NCI-H2107 treated with DMSO at 0.1 percent for 48 hours (cell line): ENCODE measurements at regions not wholly inside any gene's neighbourhood (a gene's known extent, or its start where the extent isn't known, plus 50 kb on each side); places are given as distances from the start of the nearest gene placed in this dataset.
"Not testable (repeated sequence)": the region's sequence is repeated elsewhere in the genome, so short reads cannot be mapped to it uniquely, and the experiment has no call there.

ENCODE experiments used
- DNase-seq: peaks from one replicate; lab custom pipeline; 2025; ENCODE audit not compliant: unreplicated experiment; lab: John Stamatoyannopoulos, UW

DNA sequence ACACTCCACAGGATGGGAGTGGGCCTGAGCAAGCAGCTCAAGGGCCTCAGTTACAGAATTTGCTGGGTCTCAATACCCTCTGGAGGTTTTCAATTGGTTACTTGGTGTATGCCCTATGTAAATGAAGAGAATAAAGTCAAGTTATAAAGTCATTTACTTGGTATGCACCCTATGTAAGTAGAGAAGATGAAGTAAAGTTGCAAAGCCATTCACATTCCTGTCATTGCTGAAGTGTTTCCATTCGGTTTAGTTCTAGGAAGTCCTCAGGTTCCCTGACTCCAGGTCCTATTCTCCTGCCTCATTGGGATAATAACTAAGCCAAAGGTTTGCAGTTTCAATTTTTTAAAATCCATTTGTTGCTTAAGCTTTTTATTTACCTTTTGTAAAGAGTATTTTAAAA lies 272.6 kb upstream of the NPSR1 start:
- no peak for DNase-seq

DNA sequence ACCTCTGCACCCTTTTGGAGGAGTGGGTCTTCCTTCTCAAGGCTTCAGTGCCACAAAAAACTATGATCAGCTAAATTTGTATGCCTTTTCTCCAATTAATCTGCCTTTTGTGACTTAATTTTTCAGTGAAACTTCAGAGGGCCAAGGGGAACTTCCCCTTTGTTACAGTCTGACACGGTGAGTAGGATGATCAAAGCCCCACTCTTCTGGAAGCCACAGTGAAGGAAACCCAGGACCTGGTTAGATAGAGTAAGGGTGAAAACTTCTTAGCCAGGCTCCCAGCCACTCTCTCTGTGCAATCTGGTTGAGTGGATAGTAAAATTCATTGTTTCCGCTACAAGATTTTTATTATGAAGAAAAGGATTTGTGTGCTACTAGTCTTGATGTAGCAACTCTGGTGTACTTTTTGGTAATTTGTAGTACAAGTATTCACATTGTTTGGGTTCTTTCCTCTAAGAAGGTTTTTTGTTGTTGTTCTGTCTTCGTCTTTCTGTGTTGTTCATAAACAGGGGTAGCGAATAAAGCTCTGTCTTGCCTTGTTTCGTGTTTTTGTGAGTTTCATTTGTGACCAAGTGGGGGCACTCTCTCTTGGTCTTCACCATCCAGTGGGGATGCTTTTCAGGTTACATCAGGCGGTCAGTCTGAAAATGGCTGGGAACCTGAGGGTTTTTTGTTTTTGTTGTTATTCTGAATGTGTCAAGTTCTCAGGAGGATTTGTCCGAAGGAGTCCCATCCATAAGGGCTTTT lies 268.5 kb upstream of the NPSR1 start:
- no peak for DNase-seq

DNA sequence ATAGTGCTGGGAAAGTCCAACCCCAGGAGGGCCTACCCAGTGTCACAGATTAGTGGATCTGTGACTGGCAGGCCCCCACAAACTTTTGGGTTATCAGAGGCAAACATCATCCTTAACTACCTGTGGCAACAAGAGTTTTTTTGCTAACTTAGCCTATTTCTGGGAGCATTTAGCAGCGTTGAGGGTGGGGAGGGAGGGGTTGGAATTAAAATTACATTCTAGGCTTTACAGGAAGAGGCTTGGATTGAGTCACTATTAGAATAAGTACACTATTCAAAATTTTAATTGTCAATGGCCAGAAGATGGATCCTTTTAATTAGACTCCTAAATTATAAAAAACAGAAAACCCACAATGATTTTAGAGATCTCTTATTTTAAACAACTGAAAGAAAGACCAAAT lies 267.9 kb upstream of the NPSR1 start:
- DNase-seq, result no peak

DNA sequence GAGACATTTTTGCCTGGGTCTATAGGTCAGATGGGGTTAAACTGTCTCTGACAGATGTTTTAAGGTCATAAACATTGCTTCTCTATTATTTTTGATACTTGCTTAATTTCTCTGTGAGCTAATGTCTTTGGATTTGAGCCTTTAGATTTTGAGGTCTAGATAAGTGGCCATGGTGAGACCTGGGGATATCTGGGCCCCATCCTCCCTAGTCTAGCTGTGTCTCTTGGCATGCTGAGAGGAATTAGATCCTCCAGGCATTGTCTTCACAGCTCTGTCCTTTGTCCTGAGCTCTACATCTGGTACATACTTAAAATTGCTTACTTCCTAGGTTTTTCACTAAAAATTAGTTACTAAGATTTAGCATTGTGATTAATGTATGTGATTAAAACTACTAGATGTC lies 265.0 kb upstream of the NPSR1 start:
- no peak for DNase-seq

DNA sequence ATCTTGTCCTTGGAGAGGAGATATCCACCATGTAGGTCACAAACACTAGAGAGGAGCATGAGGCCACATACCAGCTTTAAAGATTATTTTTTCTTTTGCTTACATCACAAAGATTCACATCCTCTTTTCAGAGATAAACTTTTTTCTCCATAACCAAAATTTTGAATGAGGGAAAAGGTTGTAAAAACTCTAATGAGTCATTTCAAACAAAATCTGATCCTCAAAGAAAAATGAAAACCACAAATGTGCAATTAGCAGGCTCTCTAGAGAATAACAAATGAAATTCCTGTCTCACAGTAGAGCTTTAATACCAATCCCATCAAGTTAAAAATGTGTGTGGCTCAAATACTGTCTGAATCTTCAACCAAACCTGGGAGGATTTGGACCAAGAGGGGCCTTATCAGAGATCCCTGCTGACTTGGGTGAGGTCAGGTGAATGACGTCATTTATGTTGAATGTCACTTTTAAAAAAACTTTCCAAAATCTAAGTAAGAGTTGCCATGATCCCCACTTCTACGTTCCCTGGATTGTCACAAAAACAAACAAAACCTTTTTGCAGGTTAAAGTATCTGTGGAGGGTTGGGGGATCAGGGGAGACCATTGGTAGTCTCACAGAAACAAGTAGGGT lies 261.5 kb upstream of the NPSR1 start:
- DNase-seq, result no peak

DNA sequence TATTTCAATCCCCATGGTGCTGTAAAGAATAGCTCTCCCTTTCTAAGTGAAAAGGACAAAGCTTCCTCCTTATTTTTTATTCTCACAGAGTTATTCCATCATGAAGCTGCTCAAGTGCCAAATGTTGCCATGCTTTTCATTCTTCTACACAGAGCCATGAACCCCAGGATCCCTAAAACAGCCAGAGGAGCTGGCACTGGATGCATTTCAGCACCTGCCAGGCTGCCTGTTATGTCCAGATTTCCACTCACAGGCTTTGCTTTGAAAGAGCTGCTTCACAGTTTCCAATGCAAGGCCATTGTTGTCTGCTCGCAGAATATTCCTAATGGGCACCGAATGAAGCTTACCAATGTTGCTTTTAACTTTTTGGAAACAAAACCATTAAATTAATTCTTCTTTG lies 256.2 kb upstream of the NPSR1 start:
- no peak for DNase-seq

DNA sequence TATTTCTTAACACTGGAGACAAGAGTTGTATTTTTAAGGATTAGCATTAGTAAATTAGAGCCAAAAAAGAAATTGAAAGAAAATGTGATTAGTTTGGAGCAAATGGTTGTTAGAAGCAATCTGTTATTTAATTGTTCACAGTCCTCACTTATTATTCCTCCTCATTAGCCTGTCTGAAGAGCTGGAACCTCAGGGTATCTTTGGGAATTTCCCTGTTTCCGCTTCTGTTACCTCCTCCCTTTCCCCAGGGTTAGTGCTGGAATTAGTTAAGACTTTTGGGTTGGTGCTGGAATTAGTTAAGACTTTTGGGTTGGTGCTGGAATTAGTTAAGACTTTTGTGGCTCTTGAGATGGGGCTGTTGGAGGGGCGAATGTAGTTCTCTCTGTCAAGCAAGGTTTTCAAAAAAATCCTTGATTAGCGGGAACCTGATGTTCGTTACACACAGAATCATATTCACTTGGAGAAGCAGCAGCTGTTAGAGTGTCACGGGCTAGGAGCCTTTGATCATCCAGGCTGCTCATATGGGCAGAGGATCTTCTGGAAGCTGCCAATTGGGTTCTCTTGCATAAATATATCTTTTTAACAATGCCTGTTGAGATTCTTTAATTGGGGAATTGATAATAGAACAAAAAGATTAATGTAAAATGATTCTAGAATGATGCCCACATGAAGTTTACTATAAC lies 251.0 kb upstream of the NPSR1 start:
- DNase-seq, result no peak

DNA sequence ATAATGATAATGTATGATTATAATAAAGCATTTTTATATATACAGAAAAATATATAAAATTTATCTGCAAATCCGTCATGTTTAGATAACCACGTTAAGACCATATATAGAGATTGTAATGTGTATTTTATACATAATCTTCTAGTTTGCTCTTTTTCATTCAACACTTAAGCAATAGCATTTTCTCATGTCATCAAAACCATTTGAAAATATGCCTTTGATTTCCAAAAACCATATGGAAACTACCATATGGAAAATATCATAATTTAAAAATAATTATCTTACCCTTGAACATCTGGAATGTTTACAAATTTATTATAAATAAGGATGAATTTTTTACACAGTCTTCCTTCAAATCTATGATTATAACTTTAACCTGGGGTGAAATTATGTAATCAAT lies 250.4 kb upstream of the NPSR1 start:
- DNase-seq, result no peak

DNA sequence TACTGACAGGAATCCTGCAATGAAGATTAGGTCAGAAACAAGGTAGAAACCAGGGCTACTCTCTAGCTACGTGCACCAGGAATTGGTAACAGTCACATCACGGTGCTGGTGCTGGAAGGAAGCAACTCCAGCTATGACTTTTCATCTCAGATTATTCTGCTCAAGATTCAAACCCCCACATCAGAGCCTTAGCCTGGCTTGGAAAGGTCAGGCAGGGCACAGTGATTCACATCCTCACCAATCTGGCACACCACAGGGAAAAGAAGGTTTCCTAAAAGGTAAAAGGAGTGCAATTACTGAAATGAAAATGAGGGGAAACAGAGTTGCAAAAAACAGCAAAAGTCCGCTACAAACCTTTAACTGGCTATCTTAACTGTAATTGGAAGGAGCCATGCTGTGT lies 240.2 kb upstream of the NPSR1 start:
- DNase-seq, result no peak

DNA sequence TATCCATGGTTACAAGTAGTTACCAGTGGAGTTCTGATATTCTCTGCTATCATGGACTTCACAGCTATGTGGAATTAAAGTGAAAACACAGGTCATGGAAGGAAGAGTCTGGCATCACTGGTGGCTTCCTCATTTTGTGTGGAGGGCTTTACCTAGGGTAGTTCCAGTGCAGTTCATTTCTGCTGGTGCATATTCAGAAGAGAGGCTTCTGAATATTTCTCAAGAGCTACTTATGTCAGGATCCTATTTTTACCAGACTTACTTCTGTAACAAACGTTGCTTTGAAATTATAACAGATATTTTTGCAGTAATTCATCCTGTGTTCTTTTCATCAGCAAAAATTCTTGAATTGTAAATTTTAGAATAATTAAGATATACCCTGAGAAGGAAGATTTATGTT lies 236.5 kb upstream of the NPSR1 start:
- DNase-seq, result no peak

DNA sequence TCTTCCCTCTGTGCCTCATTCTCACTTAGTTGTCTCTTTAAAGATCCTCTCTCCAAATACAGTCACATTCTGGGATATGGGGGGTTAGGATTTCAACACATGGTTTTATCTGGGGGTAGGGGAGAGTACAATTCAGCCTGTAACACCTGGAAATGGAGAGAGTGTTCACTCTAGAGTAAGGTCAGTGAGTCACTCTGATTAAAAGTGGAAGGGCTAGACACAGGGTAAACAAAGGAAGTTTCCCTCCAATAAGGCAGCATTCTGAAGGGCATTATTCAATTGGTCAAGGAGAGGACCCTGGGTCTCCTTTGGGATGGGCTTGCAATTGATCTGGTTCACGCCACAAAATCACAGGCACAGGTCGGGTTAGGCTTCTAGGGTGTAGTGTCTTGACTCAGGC lies 232.8 kb upstream of the NPSR1 start:
- no peak for DNase-seq

DNA sequence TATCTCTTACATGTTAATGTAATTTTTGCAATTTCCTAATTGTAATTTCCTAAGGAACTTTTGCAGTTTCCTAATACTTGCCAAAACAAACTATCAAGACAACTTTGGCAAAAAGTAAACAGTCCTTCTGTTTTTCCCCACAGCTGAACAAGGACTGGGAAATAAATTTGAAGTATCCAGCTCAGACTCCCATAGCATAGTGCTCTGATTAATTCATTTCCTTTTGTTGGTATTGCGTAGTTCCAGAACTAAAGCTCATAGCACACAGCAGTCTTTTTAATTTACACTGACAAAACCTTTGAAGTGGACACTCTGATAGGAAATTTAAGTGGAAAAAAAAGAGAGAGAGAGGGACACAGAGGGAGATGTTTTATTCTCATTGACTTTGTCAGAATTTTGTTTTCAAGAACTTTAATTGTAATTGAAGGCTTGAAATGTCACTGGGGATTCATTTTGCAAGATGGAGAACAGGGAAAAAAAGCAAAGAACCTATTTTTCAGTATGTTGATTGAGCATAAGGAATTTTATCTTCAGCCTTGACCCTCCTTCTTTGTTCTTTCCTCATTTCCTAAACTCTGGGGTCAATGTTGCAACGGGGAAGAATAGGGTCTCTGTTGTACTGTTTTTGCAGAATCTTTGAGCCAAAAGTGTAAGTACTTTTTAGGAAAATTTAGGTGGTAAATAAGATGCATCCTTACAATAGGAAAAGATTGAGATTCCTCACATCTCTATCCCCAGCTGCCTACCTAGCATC lies 232.2 kb upstream of the NPSR1 start:
- DNase-seq, result no peak

DNA sequence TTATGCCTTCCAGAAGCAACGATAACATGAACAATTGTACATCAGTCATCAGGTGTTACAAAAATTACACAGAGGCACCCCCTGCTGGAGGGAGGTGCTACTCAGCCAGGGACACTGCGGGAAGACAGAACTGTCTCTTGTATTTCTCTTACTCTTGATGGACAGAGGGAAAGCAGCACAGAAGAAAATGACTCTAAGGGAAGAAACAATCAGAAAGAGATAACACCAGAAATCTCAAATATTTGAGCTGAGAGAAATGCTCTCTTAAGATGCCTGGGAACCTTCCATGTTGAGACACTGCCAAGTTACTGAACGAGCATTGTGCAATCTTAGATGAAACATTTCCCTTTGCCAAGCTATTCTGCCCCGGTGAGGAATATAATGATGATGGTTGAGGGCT lies 227.6 kb upstream of the NPSR1 start:
- no peak for DNase-seq

DNA sequence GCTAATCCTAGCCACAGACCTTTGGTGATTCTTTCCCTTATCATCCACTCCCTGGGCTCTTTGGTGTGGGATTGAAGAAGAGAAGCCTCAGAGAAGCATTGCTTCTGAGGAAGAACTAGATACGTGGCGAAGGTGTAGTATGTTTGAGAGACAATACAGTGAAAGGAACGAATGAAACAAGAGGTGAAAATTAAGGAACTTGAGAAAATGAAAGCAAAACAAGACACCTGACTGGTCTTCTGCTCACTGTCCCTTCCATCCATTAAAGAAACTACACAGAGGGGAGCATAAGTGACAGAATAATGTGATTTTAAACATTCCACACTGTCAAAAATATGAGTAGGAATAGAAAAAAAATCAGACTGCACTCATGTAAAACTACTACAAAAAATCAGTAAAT lies 219.6 kb upstream of the NPSR1 start:
- DNase-seq, result no peak

DNA sequence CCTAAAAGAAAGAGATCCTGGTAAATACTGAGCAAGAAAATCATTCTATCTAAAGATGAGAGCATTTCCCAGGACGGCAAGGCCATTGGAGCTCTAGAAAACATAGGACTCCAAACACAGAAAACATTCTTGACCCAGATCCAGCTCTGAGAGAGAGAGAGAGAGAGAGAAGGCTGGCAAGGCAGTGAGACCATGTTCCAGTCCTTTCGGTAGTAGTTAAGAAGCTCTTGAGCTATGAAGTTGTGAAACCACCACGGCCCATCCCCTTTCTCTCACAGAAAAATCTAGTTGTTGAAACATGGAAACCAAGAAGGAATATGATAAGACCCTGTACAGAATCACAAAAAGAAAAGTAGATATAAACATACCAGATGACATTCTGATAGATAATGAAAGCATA lies 212.4 kb upstream of the NPSR1 start:
- DNase-seq, result no peak

DNA sequence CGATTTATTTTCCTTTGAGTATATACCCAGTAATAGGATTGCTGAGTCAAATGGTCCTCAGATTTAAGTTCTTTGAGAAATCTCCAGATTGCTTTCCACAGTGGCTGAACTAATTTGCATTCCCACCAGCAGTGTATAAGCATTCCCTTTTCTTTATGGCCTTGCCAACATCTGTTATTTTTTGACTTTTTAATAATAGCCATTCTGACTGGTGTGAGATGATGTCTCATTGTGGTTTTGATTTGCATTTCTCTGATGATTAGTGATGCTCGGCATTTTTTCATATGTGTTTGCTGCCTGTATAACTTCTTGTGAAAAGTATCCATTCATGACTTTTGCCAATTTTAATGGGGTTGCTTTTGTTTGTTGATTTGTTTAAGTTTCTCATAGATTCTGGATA lies 209.5 kb upstream of the NPSR1 start:
- DNase-seq, result not testable (repeated sequence)

DNA sequence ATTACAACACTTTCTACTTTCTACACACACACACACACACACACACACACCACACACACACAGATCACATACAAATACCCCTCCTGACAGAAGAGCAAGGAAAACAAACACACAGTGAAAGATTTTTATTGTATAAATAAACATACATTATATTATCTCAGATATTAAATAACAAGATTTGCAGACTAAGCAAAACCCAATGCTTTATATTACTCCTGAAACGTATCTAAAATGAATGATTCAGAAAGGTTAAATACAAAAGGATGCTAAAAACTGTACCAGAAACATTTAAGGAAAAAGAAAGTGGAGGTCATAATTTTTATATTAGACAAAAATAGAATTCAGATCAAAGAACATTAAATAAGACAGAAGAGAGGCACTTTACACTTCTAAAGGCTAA lies 208.3 kb upstream of the NPSR1 start:
- DNase-seq, result no peak

DNA sequence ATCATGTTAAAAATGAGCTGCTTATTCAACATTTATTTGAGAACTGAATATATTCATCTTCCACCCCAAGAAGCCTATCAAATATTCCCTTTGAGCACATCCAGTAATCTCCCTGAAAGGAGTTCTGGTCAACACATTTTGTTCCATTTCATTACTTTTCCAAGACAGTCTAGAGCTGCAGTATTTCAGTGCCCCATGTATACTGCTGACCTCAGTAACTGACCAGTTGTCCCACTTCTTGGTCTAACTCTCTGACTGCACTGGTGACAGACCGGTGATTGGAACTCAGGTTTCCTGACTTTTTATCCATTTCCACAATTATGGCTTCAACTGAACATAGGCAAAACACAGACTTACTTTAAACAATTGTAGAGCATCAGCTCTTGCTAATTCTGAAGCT lies 206.8 kb upstream of the NPSR1 start:
- no peak for DNase-seq

DNA sequence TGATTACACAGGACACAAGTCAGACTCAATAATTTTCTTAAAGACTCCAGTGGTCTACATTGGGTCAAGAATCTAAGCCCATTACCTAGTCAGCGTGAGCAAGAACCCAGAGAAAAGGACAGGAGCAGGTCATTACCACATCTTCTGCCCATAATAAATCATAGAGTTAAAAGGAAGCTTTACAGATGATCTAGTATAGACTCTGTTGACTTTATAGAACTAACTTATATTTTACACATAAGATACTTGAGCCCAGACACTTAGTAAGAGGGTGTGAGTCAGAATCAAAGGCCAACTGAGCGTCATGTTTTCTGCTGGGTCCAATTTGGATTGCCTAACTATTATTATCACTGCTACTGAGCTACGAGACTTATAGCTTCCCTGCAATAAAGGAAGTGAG lies 206.1 kb upstream of the NPSR1 start:
- DNase-seq, result no peak

DNA sequence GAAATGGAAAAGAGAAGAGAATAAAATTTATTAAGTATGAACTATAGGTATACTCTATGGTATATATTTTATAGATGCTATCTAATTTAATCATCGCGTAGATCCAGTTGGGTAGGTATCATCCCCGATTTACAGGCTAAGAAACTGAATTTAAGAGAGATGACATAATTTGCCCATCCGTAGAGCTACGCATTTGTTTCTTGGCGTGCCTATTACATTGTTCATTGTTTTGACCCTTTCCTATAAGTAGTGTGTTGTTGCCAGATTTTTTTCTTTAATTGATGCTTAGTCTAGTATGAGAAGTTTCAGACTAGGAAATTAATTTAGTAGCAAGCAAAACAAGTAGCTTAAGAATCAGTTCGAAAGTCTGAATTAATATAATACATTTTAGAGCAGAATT lies 205.7 kb upstream of the NPSR1 start:
- no peak for DNase-seq

DNA sequence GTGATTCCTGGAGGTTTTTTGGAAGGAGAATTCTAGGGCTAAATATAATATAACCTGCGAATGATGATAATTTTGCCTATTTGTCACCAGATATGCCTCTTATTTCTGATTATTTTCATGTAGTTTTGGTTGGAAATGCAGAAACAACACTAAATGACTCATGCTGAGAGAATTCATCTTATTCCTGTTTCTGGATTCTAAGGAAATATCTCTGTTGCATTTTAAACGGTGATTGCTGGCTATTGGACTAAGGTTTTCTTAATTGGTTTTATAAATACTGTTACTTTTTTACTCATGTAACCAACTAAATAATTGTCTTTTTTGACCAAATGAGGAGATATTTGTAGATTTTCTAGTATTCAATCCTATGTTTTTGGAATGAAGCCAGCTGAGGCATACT lies 204.9 kb upstream of the NPSR1 start:
- no peak for DNase-seq

DNA sequence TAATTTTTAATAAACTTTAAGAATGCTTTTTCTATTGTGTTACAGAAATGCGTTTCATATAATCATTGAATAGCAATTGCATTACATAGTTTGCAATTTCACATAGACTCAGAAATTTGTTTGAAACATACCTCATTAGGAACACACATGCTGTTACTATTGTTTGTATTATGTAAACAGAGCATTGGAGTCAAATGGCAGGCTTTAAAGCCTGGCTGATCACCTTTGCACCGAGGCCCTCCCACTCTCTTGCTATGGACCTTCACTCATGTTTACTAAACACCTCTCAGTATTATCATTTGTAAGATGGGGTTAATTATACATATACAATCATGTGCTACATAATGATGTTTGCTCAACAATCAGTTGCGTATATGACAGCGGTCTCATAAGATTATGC lies 203.6 kb upstream of the NPSR1 start:
- no peak for DNase-seq
